ENCODE measurements at regions not wholly inside any gene's neighbourhood (a gene's known extent, or its start where the extent isn't known, plus 50 kb on each side); places are given as distances from the start of the nearest gene placed in this dataset.

DNA sequence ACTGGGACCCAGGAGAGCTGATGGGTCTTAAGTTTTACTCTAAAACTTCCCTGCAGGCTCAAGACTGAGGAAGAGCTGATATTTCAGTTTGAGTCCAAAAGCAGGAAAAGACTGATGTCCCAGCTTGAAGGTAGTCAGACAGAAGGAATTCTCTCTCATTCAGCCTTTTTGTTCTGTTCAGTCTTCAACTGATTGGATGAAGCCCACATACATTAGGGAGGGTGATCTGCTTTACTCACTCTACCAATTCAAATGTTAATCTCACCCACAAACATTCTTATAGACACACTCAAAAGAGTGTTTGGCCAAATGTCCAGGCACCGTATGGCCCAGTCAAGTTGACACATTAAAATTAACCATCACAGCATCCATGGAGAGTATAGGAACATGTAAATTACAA lies 173.5 kb downstream of the KCNRG start:
- TF ChIP-seq BACH2 (CRISPR knock-in tag; IDR thresholded peaks at IDR 0.05; ENCODE audit: borderline replicate concordance) (no peak), ISL1 (CRISPR knock-in tag; IDR thresholded peaks at IDR 0.05) (no peak), OSR1 (CRISPR knock-in tag; IDR thresholded peaks at IDR 0.05) (no peak), ZNF70 (CRISPR knock-in tag; IDR thresholded peaks at IDR 0.05) (no peak), PPARA (CRISPR knock-in tag; IDR thresholded peaks at IDR 0.05; ENCODE audit: borderline replicate concordance) (no peak), CSDC2 (CRISPR knock-in tag; IDR thresholded peaks at IDR 0.05) (no peak), RARB (CRISPR knock-in tag; IDR thresholded peaks at IDR 0.05) (no peak), TCF4 (CRISPR knock-in tag; IDR thresholded peaks at IDR 0.05; ENCODE audit: borderline replicate concordance) (no peak), ZFP30 (CRISPR knock-in tag; IDR thresholded peaks at IDR 0.05) (no peak), ZNF565 (CRISPR knock-in tag; conservative IDR thresholded peaks at IDR 0.05; ENCODE audit: low read depth) (no peak), ZFP3 (CRISPR knock-in tag; IDR thresholded peaks at IDR 0.05) (no peak), ZNF8 (CRISPR knock-in tag; IDR thresholded peaks at IDR 0.05) (no peak), ARNTL (CRISPR knock-in tag; IDR thresholded peaks at IDR 0.05; ENCODE audit: borderline replicate concordance, low read depth) (no peak), ESRRG (CRISPR knock-in tag; IDR thresholded peaks at IDR 0.05) (no peak), SNAI2 (CRISPR knock-in tag; IDR thresholded peaks at IDR 0.05) (no peak), ZC3H10 (CRISPR knock-in tag; IDR thresholded peaks at IDR 0.05) (no peak)
- TF ChIP-seq, protein P1, sequence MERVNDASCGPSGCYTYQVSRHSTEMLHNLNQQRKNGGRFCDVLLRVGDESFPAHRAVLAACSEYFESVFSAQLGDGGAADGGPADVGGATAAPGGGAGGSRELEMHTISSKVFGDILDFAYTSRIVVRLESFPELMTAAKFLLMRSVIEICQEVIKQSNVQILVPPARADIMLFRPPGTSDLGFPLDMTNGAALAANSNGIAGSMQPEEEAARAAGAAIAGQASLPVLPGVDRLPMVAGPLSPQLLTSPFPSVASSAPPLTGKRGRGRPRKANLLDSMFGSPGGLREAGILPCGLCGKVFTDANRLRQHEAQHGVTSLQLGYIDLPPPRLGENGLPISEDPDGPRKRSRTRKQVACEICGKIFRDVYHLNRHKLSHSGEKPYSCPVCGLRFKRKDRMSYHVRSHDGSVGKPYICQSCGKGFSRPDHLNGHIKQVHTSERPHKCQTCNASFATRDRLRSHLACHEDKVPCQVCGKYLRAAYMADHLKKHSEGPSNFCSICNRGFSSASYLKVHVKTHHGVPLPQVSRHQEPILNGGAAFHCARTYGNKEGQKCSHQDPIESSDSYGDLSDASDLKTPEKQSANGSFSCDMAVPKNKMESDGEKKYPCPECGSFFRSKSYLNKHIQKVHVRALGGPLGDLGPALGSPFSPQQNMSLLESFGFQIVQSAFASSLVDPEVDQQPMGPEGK (CRISPR knock-in tag; IDR thresholded peaks at IDR 0.05; ENCODE audit: borderline replicate concordance), result no peak
- TF ChIP-seq, protein P2, sequence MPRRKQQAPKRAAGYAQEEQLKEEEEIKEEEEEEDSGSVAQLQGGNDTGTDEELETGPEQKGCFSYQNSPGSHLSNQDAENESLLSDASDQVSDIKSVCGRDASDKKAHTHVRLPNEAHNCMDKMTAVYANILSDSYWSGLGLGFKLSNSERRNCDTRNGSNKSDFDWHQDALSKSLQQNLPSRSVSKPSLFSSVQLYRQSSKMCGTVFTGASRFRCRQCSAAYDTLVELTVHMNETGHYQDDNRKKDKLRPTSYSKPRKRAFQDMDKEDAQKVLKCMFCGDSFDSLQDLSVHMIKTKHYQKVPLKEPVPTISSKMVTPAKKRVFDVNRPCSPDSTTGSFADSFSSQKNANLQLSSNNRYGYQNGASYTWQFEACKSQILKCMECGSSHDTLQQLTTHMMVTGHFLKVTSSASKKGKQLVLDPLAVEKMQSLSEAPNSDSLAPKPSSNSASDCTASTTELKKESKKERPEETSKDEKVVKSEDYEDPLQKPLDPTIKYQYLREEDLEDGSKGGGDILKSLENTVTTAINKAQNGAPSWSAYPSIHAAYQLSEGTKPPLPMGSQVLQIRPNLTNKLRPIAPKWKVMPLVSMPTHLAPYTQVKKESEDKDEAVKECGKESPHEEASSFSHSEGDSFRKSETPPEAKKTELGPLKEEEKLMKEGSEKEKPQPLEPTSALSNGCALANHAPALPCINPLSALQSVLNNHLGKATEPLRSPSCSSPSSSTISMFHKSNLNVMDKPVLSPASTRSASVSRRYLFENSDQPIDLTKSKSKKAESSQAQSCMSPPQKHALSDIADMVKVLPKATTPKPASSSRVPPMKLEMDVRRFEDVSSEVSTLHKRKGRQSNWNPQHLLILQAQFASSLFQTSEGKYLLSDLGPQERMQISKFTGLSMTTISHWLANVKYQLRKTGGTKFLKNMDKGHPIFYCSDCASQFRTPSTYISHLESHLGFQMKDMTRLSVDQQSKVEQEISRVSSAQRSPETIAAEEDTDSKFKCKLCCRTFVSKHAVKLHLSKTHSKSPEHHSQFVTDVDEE (CRISPR knock-in tag; IDR thresholded peaks at IDR 0.05), result no peak
- TF ChIP-seq, protein P3, sequence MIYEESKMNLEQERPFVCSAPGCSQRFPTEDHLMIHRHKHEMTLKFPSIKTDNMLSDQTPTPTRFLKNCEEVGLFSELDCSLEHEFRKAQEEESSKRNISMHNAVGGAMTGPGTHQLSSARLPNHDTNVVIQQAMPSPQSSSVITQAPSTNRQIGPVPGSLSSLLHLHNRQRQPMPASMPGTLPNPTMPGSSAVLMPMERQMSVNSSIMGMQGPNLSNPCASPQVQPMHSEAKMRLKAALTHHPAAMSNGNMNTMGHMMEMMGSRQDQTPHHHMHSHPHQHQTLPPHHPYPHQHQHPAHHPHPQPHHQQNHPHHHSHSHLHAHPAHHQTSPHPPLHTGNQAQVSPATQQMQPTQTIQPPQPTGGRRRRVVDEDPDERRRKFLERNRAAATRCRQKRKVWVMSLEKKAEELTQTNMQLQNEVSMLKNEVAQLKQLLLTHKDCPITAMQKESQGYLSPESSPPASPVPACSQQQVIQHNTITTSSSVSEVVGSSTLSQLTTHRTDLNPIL (CRISPR knock-in tag; IDR thresholded peaks at IDR 0.05; ENCODE audit: low read depth), result no peak
- TF ChIP-seq, protein P4, sequence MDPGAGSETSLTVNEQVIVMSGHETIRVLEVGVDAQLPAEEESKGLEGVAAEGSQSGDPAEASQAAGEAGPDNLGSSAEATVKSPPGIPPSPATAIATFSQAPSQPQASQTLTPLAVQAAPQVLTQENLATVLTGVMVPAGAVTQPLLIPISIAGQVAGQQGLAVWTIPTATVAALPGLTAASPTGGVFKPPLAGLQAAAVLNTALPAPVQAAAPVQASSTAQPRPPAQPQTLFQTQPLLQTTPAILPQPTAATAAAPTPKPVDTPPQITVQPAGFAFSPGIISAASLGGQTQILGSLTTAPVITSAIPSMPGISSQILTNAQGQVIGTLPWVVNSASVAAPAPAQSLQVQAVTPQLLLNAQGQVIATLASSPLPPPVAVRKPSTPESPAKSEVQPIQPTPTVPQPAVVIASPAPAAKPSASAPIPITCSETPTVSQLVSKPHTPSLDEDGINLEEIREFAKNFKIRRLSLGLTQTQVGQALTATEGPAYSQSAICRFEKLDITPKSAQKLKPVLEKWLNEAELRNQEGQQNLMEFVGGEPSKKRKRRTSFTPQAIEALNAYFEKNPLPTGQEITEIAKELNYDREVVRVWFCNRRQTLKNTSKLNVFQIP (CRISPR knock-in tag; IDR thresholded peaks at IDR 0.05; ENCODE audit: borderline replicate concordance, low read depth), result no peak
- no peak for ATAC-seq

DNA sequence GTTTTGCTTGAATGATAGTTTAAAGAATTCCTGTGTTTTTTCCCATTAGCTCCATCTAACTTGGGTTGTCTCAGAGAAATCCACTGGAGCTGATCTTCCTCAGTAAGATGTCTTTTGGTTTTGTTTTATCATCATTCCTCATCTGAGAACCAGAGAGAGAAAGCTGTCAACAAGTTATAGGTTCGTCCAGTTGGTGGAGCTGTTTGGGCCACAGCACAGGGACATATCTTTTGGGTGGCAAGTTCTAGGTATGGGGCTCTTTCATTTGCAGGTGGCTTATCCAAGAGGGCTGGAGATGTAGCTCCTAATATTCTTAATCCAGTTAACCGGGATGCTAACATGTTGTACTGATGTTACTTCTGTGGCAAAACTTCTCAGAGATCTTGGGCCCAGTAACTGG lies 174.2 kb downstream of the KCNRG start:
- TF ChIP-seq ZNF565 (CRISPR knock-in tag; conservative IDR thresholded peaks at IDR 0.05; ENCODE audit: low read depth) (no peak), GLIS3 (CRISPR knock-in tag; IDR thresholded peaks at IDR 0.05) (no peak), OSR1 (CRISPR knock-in tag; IDR thresholded peaks at IDR 0.05) (no peak), CSDC2 (CRISPR knock-in tag; IDR thresholded peaks at IDR 0.05) (no peak), ZFP3 (CRISPR knock-in tag; IDR thresholded peaks at IDR 0.05) (no peak), TOX (CRISPR knock-in tag; IDR thresholded peaks at IDR 0.05; ENCODE audit: borderline replicate concordance) (no peak), ESRRG (CRISPR knock-in tag; IDR thresholded peaks at IDR 0.05) (no peak), ZNF8 (CRISPR knock-in tag; IDR thresholded peaks at IDR 0.05) (no peak), RARB (CRISPR knock-in tag; IDR thresholded peaks at IDR 0.05) (no peak), ZC3H10 (CRISPR knock-in tag; IDR thresholded peaks at IDR 0.05) (no peak), ISL1 (CRISPR knock-in tag; IDR thresholded peaks at IDR 0.05) (no peak), ARNTL (CRISPR knock-in tag; IDR thresholded peaks at IDR 0.05; ENCODE audit: borderline replicate concordance, low read depth) (no peak), ZFP30 (CRISPR knock-in tag; IDR thresholded peaks at IDR 0.05) (no peak), SNAI2 (CRISPR knock-in tag; IDR thresholded peaks at IDR 0.05) (no peak), BACH2 (CRISPR knock-in tag; IDR thresholded peaks at IDR 0.05; ENCODE audit: borderline replicate concordance) (no peak), PPARA (CRISPR knock-in tag; IDR thresholded peaks at IDR 0.05; ENCODE audit: borderline replicate concordance) (no peak)
- TF ChIP-seq, protein P4 (CRISPR knock-in tag; IDR thresholded peaks at IDR 0.05; ENCODE audit: borderline replicate concordance, low read depth), result no peak
- TF ChIP-seq, protein P1 (CRISPR knock-in tag; IDR thresholded peaks at IDR 0.05; ENCODE audit: borderline replicate concordance), result no peak
- TF ChIP-seq, protein P3 (CRISPR knock-in tag; IDR thresholded peaks at IDR 0.05; ENCODE audit: low read depth), result no peak
- TF ChIP-seq, protein P2 (CRISPR knock-in tag; IDR thresholded peaks at IDR 0.05), result no peak
- no peak for ATAC-seq

Measured in SK-N-SH treated with all-trans-retinoic acid at 6 μM for 48 hours (cell line).